HepG2 (cell line): ENCODE measurements at regions not wholly inside any gene's neighbourhood (a gene's known extent, or its start where the extent isn't known, plus 50 kb on each side); places are given as distances from the start of the nearest gene placed in this dataset.

Experiments
- ATAC-seq: fragments of 200-7000 bp; cut with Tn5 transposase; 3 replicates; pipeline ENCODE4 v1.9.1; 2020; ENCODE audit warnings: mild to moderate bottlenecking, moderate library complexity
- BruUV-seq: library from RNA; stranded (reverse); fragments of 400-500 nt; replicated peaks from 2 replicates; lab custom pipeline; 2021; lab: Mats Ljungman, UMichigan
- CTCF ChIA-PET: fragments of 300-600 bp; formaldehyde crosslinking; extraction: SDS; loops from one replicate; lab custom pipeline; 2021; ENCODE audit warnings: low total read pairs, inconsistent platforms, low intra/inter-chr PET ratio; lab: Yijun Ruan, JAX
- POLR2A ChIA-PET: fragments of 350-600 bp; sonication (Branson Sonifier 250); formaldehyde crosslinking; loops from one replicate; lab custom pipeline; 2020; ENCODE audit warnings: antibody characterized with exemption, inconsistent platforms; lab: Yijun Ruan, JAX
- DNase-seq: peaks from one replicate; pipeline ENCODE4 v3.0.0-alpha.2; 2015; ENCODE audit warnings: low spot score
- FAIRE-seq: peaks from 3 replicates; lab custom pipeline; 2011; peaks lifted over from hg19 to GRCh38; lab: Jason Lieb, UNC
- H2AFZ ChIP-seq: one replicate; pipeline ENCODE4 v1.6.1; 2011; ENCODE audit warnings: low read length, inconsistent platforms
- H3K27ac ChIP-seq: fragments of 300-600 bp; 3 replicates; pipeline ENCODE4 v1.8.0; 2011; ENCODE audit warnings: mixed run types, mild to moderate bottlenecking, mixed read lengths, low read length, inconsistent platforms; ENCODE audit not compliant: insufficient read depth; ENCODE audit errors: extremely low read length
- H3K27me3 ChIP-seq, 2 experiments: fragments of 200-600 bp in 1 of 2; 2 replicates in 1 of 2; 3 replicates in 1 of 2; pipeline versions ENCODE4 v1.6.0 to v1.8.0; 2011; ENCODE audit warnings: low read length in 2 of 2, mild to moderate bottlenecking in 2 of 2, moderate library complexity in 2 of 2, inconsistent platforms in 1 of 2; ENCODE audit not compliant: insufficient read depth in 2 of 2, control insufficient read depth in 1 of 2
- H3K36me3 ChIP-seq, 2 experiments: fragments of 200-600 bp in 1 of 2; replicated peaks in 1 of 2; 2 replicates in 1 of 2; 3 replicates in 1 of 2; pipeline versions ENCODE4 v1.5.1 to v1.8.0; 2011; ENCODE audit warnings: low read length in 2 of 2, inconsistent platforms in 1 of 2; ENCODE audit not compliant: insufficient read depth in 2 of 2, control insufficient read depth in 1 of 2
- H3K4me1 ChIP-seq: 2 replicates; pipeline ENCODE4 v1.5.1; 2012; ENCODE audit warnings: low read length, inconsistent platforms; ENCODE audit not compliant: insufficient read depth
- H3K4me2 ChIP-seq: 2 replicates; pipeline ENCODE4 v1.6.0; 2011; ENCODE audit warnings: low read depth, low read length, inconsistent platforms
- H3K4me3 ChIP-seq, 3 experiments: fragments of 200-600 bp in 1 of 3; sonication (generic), shearing (Covaris generic) in 1 of 3; replicated peaks in 1 of 3; 2 replicates each; pipeline ENCODE4 v1.5.1; 2011 to 2016; ENCODE audit warnings: low read length in 3 of 3, inconsistent platforms in 2 of 3, low read depth in 2 of 3, mild to moderate bottlenecking in 2 of 3, control low read depth in 1 of 3, mixed read lengths in 1 of 3; ENCODE audit not compliant: insufficient read depth in 1 of 3
- H3K79me2 ChIP-seq: one replicate; pipeline ENCODE4 v1.6.1; 2011; ENCODE audit warnings: low read length, inconsistent platforms; ENCODE audit not compliant: insufficient read depth
- H3K9ac ChIP-seq: 2 replicates; pipeline ENCODE4 v1.6.0; 2011; ENCODE audit warnings: mild to moderate bottlenecking, low read depth, low read length, inconsistent platforms; ENCODE audit not compliant: insufficient read depth
- H3K9me3 ChIP-seq: 2 replicates; pipeline ENCODE4 v1.5.1; 2012; ENCODE audit warnings: mild to moderate bottlenecking, low read length
- H4K20me1 ChIP-seq: 2 replicates; pipeline ENCODE4 v1.6.0; 2011; ENCODE audit warnings: inconsistent platforms, mild to moderate bottlenecking, low read length, moderate library complexity; ENCODE audit not compliant: insufficient read depth
- ATF2 ChIP-seq: sonication (generic); formaldehyde crosslinking; IDR thresholded peaks from 2 replicates; pipeline ENCODE4 v1.4.0; 2020; ENCODE audit warnings: missing genetic modification reagents
- ATRX ChIP-seq: sonication (generic); formaldehyde crosslinking; IDR thresholded peaks from 2 replicates; pipeline ENCODE4 v1.4.0; 2020; ENCODE audit warnings: missing genetic modification reagents, borderline replicate concordance
- CREB3 ChIP-seq: sonication (generic); formaldehyde crosslinking; IDR thresholded peaks from 2 replicates; pipeline ENCODE4 v1.5.0; 2020; ENCODE audit warnings: missing genetic modification reagents
- FOXA1 ChIP-seq, 2 experiments: fragments of 450-650 bp in 1 of 2; sonication (generic) in 1 of 2; formaldehyde crosslinking in 1 of 2; IDR thresholded peaks; 2 replicates each; pipeline versions ENCODE4 v1.4.0 to v1.6.1; 2016 to 2020; ENCODE audit warnings: missing genetic modification reagents in 1 of 2
- MLX ChIP-seq: IDR thresholded peaks from 2 replicates; pipeline ENCODE4 v1.6.1; 2016
- MXD1 ChIP-seq: sonication (generic); formaldehyde crosslinking; IDR thresholded peaks from 2 replicates; pipeline ENCODE4 v1.4.0; 2020; ENCODE audit warnings: mild to moderate bottlenecking, missing genetic modification reagents
- NR2C2 ChIP-seq: sonication (generic); formaldehyde crosslinking; IDR thresholded peaks from 2 replicates; pipeline ENCODE4 v1.4.0; 2020; ENCODE audit warnings: missing genetic modification reagents, mild to moderate bottlenecking, moderate library complexity, borderline replicate concordance
- PHF5A ChIP-seq: IDR thresholded peaks from one replicate; pipeline ENCODE4 v1.6.1; 2018; ENCODE audit warnings: low read depth, missing genetic modification reagents; ENCODE audit not compliant: unreplicated experiment
- PRDM10 ChIP-seq: sonication (generic); formaldehyde crosslinking; IDR thresholded peaks from 2 replicates; pipeline ENCODE4 v1.4.0; 2020; ENCODE audit warnings: low read depth, missing genetic modification reagents
- RFX1 ChIP-seq: fragments of 450-650 bp; IDR thresholded peaks from 2 replicates; pipeline ENCODE4 v1.6.1; 2017
- ZNF576 ChIP-seq: sonication (generic); formaldehyde crosslinking; IDR thresholded peaks from 2 replicates; pipeline ENCODE4 v1.4.0; 2020; ENCODE audit warnings: mild to moderate bottlenecking, missing genetic modification reagents
- WGBS: methylation state at CpG from one replicate; pipeline ENCODE4 v1.1.6; 2017; ENCODE audit warnings: low lambda C conversion rate; 5-methylcytosine and 5-hydroxymethylcytosine counted together
- in situ Hi-C: cut with HindIII; loops from 2 replicates; pipeline ENCODE4 v1.10.0; 2017; ENCODE audit warnings: low pct_unique_long_range_greater_than_20kb; ENCODE audit not compliant: extremely low pct_ligation_motif_present
- intact Hi-C: fragments of 100-400 bp; cut with micrococcal nuclease; formaldehyde crosslinking; loops from one replicate; pipeline ENCODE4 v1.10.0; 2022; ENCODE audit not compliant: unreplicated experiment

- Histone ChIP-seq H3K27ac (no peak overlapping the region), H4K20me1 (no peaks in the 10 kb centered on the region), H3K9ac (no peak overlapping the region), H3K4me1 (no peaks in the 10 kb centered on the region), H3K4me2 (no peak overlapping the region), H3K79me2 (no peaks in the 10 kb centered on the region), H3K36me3 (no peaks in the 10 kb centered on the region), H3K27me3 (peaks cover 0 to 2% of the 10 kb centered on the region in 2 experiments; a peak in 1 of 5 replicates), H3K4me3 (no peak overlapping the region), H3K9me3 (no peaks in the 10 kb centered on the region), H2AFZ (no peak overlapping the region)
- 13% methylated on average over 3 of the region's 3 CpGs for WGBS
- in situ Hi-C loops (no loop called here), intact Hi-C loops (no loop called here)
- ChIA-PET CTCF (no interaction called here), POLR2A (no interaction called here)
- TF ChIP-seq ATF2 (CRISPR knock-in tag) (no peak), ATRX (CRISPR knock-in tag) (no peak)
- no TSS peak for BruUV-seq
- ATAC-seq (no peak), FAIRE-seq (no peak), DNase-seq (no peak)
Measured at GRCh38 chr11:114811971-114812370, 133.6 kb downstream of the NXPE2 start.

GRCh38 chr11:114812733-114813132 is 134.4 kb downstream of the NXPE2 start:
- TF ChIP-seq CREB3 (CRISPR knock-in tag) (no peak), NR2C2 (CRISPR knock-in tag) (no peak), PHF5A (CRISPR knock-in tag) (no peak), ZNF576 (CRISPR knock-in tag) (no peak), PRDM10 (no peak), MLX (CRISPR knock-in tag) (no peak), FOXA1 (IDR thresholded peaks at IDR 0.05) (no peak), FOXA1 (CRISPR knock-in tag; IDR thresholded peaks at IDR 0.05) (no peak), RFX1 (no peak), MXD1 (CRISPR knock-in tag) (no peak)
- no peak for FAIRE-seq
- WGBS, result 0% methylated on average over 1 of the region's 3 CpGs

More at GRCh38 chr11:114812733-114813132, 134.4 kb downstream of the NXPE2 start:
- Histone ChIP-seq H3K9me3 (no peaks in the 10 kb centered on the region), H3K9ac (no peak overlapping the region), H3K4me2 (no peak overlapping the region), H4K20me1 (no peaks in the 10 kb centered on the region), H3K27ac (no peak overlapping the region), H3K36me3 (no peaks in the 10 kb centered on the region), H3K4me3 (no peak overlapping the region), H3K79me2 (no peaks in the 10 kb centered on the region), H3K4me1 (no peaks in the 10 kb centered on the region), H3K27me3 (peaks cover 0 to 6% of the 10 kb centered on the region in 2 experiments; a peak in 1 of 5 replicates), H2AFZ (no peak overlapping the region)
- ATAC-seq (no peak), DNase-seq (no peak)
- POLR2A ChIA-PET, result no interaction called here
- no TSS peak for BruUV-seq
- CTCF ChIA-PET, result no interaction called here
- intact Hi-C loops (no loop called here), in situ Hi-C loops (no loop called here)
